ENCODE measurements at regions not wholly inside any gene's neighbourhood (a gene's known extent, or its start where the extent isn't known, plus 50 kb on each side); places are given as distances from the start of the nearest gene placed in this dataset.

GRCh38 chr5:68534956-68535520, 319.5 kb downstream of the PIK3R1 start:
- Histone ChIP-seq H3K4me1 (ENCODE audit: insufficient read depth, low read length, severe bottlenecking) (no peaks in the 10 kb centered on the region), H4K20me1 (ENCODE audit: insufficient read depth, low read length) (no peaks in the 10 kb centered on the region; the same call in 1 of the 2 replicates), H3F3A (ENCODE audit: insufficient read depth, low read length) (no peaks in the 10 kb centered on the region), H3K9me2 (ENCODE audit: low read depth, low read length) (no peaks in the 10 kb centered on the region), H3K36me3 (ENCODE audit: insufficient read depth, low read length) (no peaks in the 10 kb centered on the region), H3K4me3 (ENCODE audit: low read depth, low read length, poor library complexity, severe bottlenecking) (no peak overlapping the region), H3K27ac (ENCODE audit: low read depth, low read length, poor library complexity, severe bottlenecking) (no peak overlapping the region), H3K27me3 (ENCODE audit: insufficient read depth, low read length) (no peaks in the 10 kb centered on the region), H3K9me3 (ENCODE audit: low read length) (no peaks in the 10 kb centered on the region), H2AFZ (ENCODE audit: low read length) (no peak overlapping the region), H3K9ac (ENCODE audit: low read length) (no peak overlapping the region), H3K79me2 (ENCODE audit: insufficient read depth, low read length) (no peaks in the 10 kb centered on the region), H3K4me2 (ENCODE audit: low read length) (no peak overlapping the region)
- TF ChIP-seq EZH2 (IDR thresholded peaks at IDR 0.05; ENCODE audit: borderline replicate concordance, low read length) (no peak), CTCF (IDR thresholded peaks at IDR 0.05; ENCODE audit: low read length) (no peak)

GRCh38 chr5:68538814-68539420, 323.4 kb downstream of the PIK3R1 start:
- Histone ChIP-seq H3K4me1 (ENCODE audit: insufficient read depth, low read length, severe bottlenecking) (no peaks in the 10 kb centered on the region), H3K9me3 (ENCODE audit: low read length) (no peaks in the 10 kb centered on the region), H3K9ac (ENCODE audit: low read length) (no peak overlapping the region), H4K20me1 (ENCODE audit: insufficient read depth, low read length) (no peaks in the 10 kb centered on the region; the same call in 1 of the 2 replicates), H3K36me3 (ENCODE audit: insufficient read depth, low read length) (no peaks in the 10 kb centered on the region), H3F3A (ENCODE audit: insufficient read depth, low read length) (no peaks in the 10 kb centered on the region), H3K9me2 (ENCODE audit: low read depth, low read length) (no peaks in the 10 kb centered on the region), H3K4me3 (ENCODE audit: low read depth, low read length, poor library complexity, severe bottlenecking) (no peak overlapping the region), H3K27ac (ENCODE audit: low read depth, low read length, poor library complexity, severe bottlenecking) (no peak overlapping the region), H3K79me2 (ENCODE audit: insufficient read depth, low read length) (no peaks in the 10 kb centered on the region), H3K4me2 (ENCODE audit: low read length) (no peak overlapping the region), H2AFZ (ENCODE audit: low read length) (no peak overlapping the region), H3K27me3 (ENCODE audit: insufficient read depth, low read length) (no peaks in the 10 kb centered on the region)
- TF ChIP-seq EZH2 (IDR thresholded peaks at IDR 0.05; ENCODE audit: borderline replicate concordance, low read length), result no peak
- no peak for TF ChIP-seq CTCF (IDR thresholded peaks at IDR 0.05; ENCODE audit: low read length)

- TF ChIP-seq CTCF (IDR thresholded peaks at IDR 0.05; ENCODE audit: low read length) (no peak), EZH2 (IDR thresholded peaks at IDR 0.05; ENCODE audit: borderline replicate concordance, low read length) (no peak)
- Histone ChIP-seq H3K4me3 (ENCODE audit: low read depth, low read length, poor library complexity, severe bottlenecking) (no peak overlapping the region), H3K79me2 (ENCODE audit: insufficient read depth, low read length) (no peaks in the 10 kb centered on the region), H3K36me3 (ENCODE audit: insufficient read depth, low read length) (no peaks in the 10 kb centered on the region), H3K9me3 (ENCODE audit: low read length) (no peaks in the 10 kb centered on the region), H3K27me3 (ENCODE audit: insufficient read depth, low read length) (no peaks in the 10 kb centered on the region), H3K4me1 (ENCODE audit: insufficient read depth, low read length, severe bottlenecking) (no peaks in the 10 kb centered on the region), H3K9me2 (ENCODE audit: low read depth, low read length) (no peaks in the 10 kb centered on the region), H4K20me1 (ENCODE audit: insufficient read depth, low read length) (no peaks in the 10 kb centered on the region; the same call in 1 of the 2 replicates), H3F3A (ENCODE audit: insufficient read depth, low read length) (no peaks in the 10 kb centered on the region), H3K27ac (ENCODE audit: low read depth, low read length, poor library complexity, severe bottlenecking) (no peak overlapping the region), H3K4me2 (ENCODE audit: low read length) (no peak overlapping the region), H3K9ac (ENCODE audit: low read length) (no peak overlapping the region), H2AFZ (ENCODE audit: low read length) (no peak overlapping the region)
Measured at GRCh38 chr5:68540798-68541590, 325.4 kb downstream of the PIK3R1 start.
